GM12878 (cell line): ENCODE measurements at regions not wholly inside any gene's neighbourhood (a gene's known extent, or its start where the extent isn't known, plus 50 kb on each side); places are given as distances from the start of the nearest gene placed in this dataset.

Experiments
- ATAC-seq: fragments of 200-7000 bp; cut with Tn5 transposase; 3 replicates; pipeline ENCODE4 v1.9.1; 2020; ENCODE audit warnings: mild to moderate bottlenecking, moderate library complexity
- BruUV-seq: library from RNA; stranded (reverse); fragments of 400-500 nt; replicated peaks from 2 replicates; lab custom pipeline; 2021; lab: Mats Ljungman, UMichigan
- CTCF ChIA-PET: fragments of 300-600 bp; sonication (Branson Sonifier 250); formaldehyde crosslinking; extraction: SDS; loops from one replicate; lab custom pipeline; 2021; ENCODE audit warnings: inconsistent platforms; lab: Yijun Ruan, JAX
- POLR2A ChIA-PET: fragments of 350-600 bp; formaldehyde crosslinking; extraction: SDS; loops from one replicate; lab custom pipeline; 2021; ENCODE audit warnings: inconsistent platforms; lab: Charles Lee
- RAD21 ChIA-PET: fragments of 300-600 bp; sonication (Branson Sonifier 250); formaldehyde crosslinking; loops from one replicate; lab custom pipeline; 2023; ENCODE audit warnings: antibody characterized with exemption; ENCODE audit not compliant: unreplicated experiment; lab: Charles Lee
- SMC1A ChIA-PET: fragments of 300-600 bp; sonication (Branson Sonifier 250); formaldehyde crosslinking; loops from one replicate; lab custom pipeline; 2023; ENCODE audit not compliant: unreplicated experiment, uncharacterized antibody; lab: Charles Lee
- DNase-seq: peaks from one replicate; pipeline ENCODE4 v3.0.0-alpha.2; 2011; ENCODE audit warnings: low read depth, low spot score
- FAIRE-seq: peaks from 3 replicates; lab custom pipeline; 2011; peaks lifted over from hg19 to GRCh38; lab: Jason Lieb, UNC
- H2AFZ ChIP-seq: 2 replicates; pipeline ENCODE4 v1.6.0; 2011; ENCODE audit warnings: low read depth, low read length, control low read depth; ENCODE audit not compliant: control insufficient read depth
- H3K27ac ChIP-seq: 2 replicates; pipeline ENCODE4 v1.5.1; 2011; ENCODE audit warnings: control low read depth; ENCODE audit not compliant: control insufficient read depth, insufficient read depth
- H3K27me3 ChIP-seq, 2 experiments: replicated peaks in 1 of 2; 2 replicates each; pipeline versions ENCODE4 v1.6.0 to v1.6.1; 2011; ENCODE audit warnings: low read length in 1 of 2; ENCODE audit not compliant: control insufficient read depth in 2 of 2, insufficient read depth in 2 of 2
- H3K36me3 ChIP-seq, 2 experiments: 2 replicates each; pipeline ENCODE4 v1.5.1; 2011; ENCODE audit warnings: low read length in 1 of 2; ENCODE audit not compliant: control insufficient read depth in 2 of 2, insufficient read depth in 2 of 2
- H3K4me1 ChIP-seq: 2 replicates; pipeline ENCODE4 v1.6.1; 2011; ENCODE audit warnings: mild to moderate bottlenecking, low read length, moderate library complexity, mixed read lengths; ENCODE audit not compliant: control insufficient read depth, insufficient read depth
- H3K4me2 ChIP-seq: 2 replicates; pipeline ENCODE4 v1.6.0; 2011; ENCODE audit warnings: control low read depth; ENCODE audit not compliant: control insufficient read depth, insufficient read depth
- H3K4me3 ChIP-seq: fragments of 200-600 bp; sonication (generic); 2 replicates; pipeline ENCODE4 v1.5.1; 2016
- H3K79me2 ChIP-seq: 2 replicates; pipeline ENCODE4 v1.6.0; 2011; ENCODE audit warnings: low read length; ENCODE audit not compliant: control insufficient read depth, insufficient read depth
- H3K9ac ChIP-seq: 2 replicates; pipeline ENCODE4 v1.8.0; 2011; ENCODE audit warnings: low read length, control low read depth, mixed read lengths; ENCODE audit not compliant: control insufficient read depth, insufficient read depth
- H3K9me3 ChIP-seq: replicated peaks from 3 replicates; pipeline ENCODE4 v1.5.1; 2011; ENCODE audit warnings: mild to moderate bottlenecking, low read length; ENCODE audit not compliant: control insufficient read depth, insufficient read depth
- H4K20me1 ChIP-seq: 2 replicates; pipeline ENCODE4 v1.6.0; 2011; ENCODE audit not compliant: control insufficient read depth, insufficient read depth
- BHLHE40 ChIP-seq, 2 experiments: fragments of 450-650 bp in 1 of 2; IDR thresholded peaks; 2 replicates each; pipeline ENCODE4 v1.6.1; 2011 to 2017; ENCODE audit warnings: low read depth in 2 of 2, borderline replicate concordance in 1 of 2, improper control_type of control experiment in 1 of 2, low read length in 1 of 2, mild to moderate bottlenecking in 1 of 2
- CREM ChIP-seq: IDR thresholded peaks from 2 replicates; pipeline ENCODE4 v1.6.1; 2014; ENCODE audit warnings: antibody characterized with exemption, low read depth
- IKZF2 ChIP-seq, 2 experiments: fragments of 450-650 bp; IDR thresholded peaks; 2 replicates each; pipeline ENCODE4 v1.6.1; 2017; ENCODE audit warnings: mild to moderate bottlenecking in 2 of 2, moderate library complexity in 2 of 2
- KAT2A ChIP-seq: conservative IDR thresholded peaks from 2 replicates; pipeline ENCODE4 v1.6.1; 2011; ENCODE audit warnings: low read depth, low read length; ENCODE audit not compliant: control insufficient read depth
- MTA2 ChIP-seq: fragments of 450-650 bp; IDR thresholded peaks from 2 replicates; pipeline ENCODE4 v1.6.1; 2016; ENCODE audit warnings: low read depth, mild to moderate bottlenecking, moderate library complexity
- MXI1 ChIP-seq: fragments of 150-350 bp; IDR thresholded peaks from 2 replicates; pipeline ENCODE4 v1.6.1; 2011; ENCODE audit warnings: low read depth, mild to moderate bottlenecking, inconsistent platforms, low read length, improper control_type of control experiment
- MYB ChIP-seq: fragments of 150-350 bp; IDR thresholded peaks from 2 replicates; pipeline ENCODE4 v1.6.1; 2014; ENCODE audit warnings: mild to moderate bottlenecking, low read depth, low read length, borderline replicate concordance
- NR2C1 ChIP-seq: fragments of 450-650 bp; IDR thresholded peaks from 2 replicates; pipeline ENCODE4 v1.6.1; 2017; ENCODE audit warnings: antibody characterized with exemption, mild to moderate bottlenecking, moderate library complexity
- NR2C2 ChIP-seq: IDR thresholded peaks from 2 replicates; pipeline ENCODE4 v1.6.1; 2011; ENCODE audit warnings: borderline replicate concordance, low read depth; ENCODE audit not compliant: control insufficient read depth, insufficient read length
- PKNOX1 ChIP-seq: fragments of 450-650 bp; IDR thresholded peaks from 2 replicates; pipeline ENCODE4 v1.6.1; 2016; ENCODE audit warnings: mild to moderate bottlenecking
- POU2F2 ChIP-seq: IDR thresholded peaks from 3 replicates; pipeline ENCODE4 v1.6.1; 2011; ENCODE audit warnings: low read depth, mild to moderate bottlenecking, low read length, borderline replicate concordance
- SMAD5 ChIP-seq: IDR thresholded peaks from 2 replicates; pipeline ENCODE4 v1.6.1; 2016; ENCODE audit warnings: antibody characterized with exemption, low read depth
- SMC3 ChIP-seq: IDR thresholded peaks from 2 replicates; pipeline ENCODE4 v1.6.1; 2011; ENCODE audit warnings: low read length, improper control_type of control experiment, borderline replicate concordance
- SP1 ChIP-seq: IDR thresholded peaks from one replicate; pipeline ENCODE4 v1.6.1; 2011; ENCODE audit warnings: low read depth, low read length
- SREBF1 ChIP-seq: IDR thresholded peaks from 2 replicates; pipeline ENCODE4 v1.6.1; 2012; ENCODE audit warnings: mild to moderate bottlenecking, low read length
- TBL1XR1 ChIP-seq: IDR thresholded peaks from 2 replicates; pipeline ENCODE4 v1.6.1; 2012; ENCODE audit warnings: low read depth, low read length, improper control_type of control experiment
- YBX1 ChIP-seq: fragments of 450-650 bp; IDR thresholded peaks from 2 replicates; pipeline ENCODE4 v1.6.1; 2016; ENCODE audit warnings: antibody characterized with exemption
- WGBS: methylation state at CpG from one replicate; pipeline ENCODE4 v1.1.6; 2016; ENCODE audit warnings: low lambda C conversion rate; ENCODE audit not compliant: insufficient replicate concordance, insufficient coverage; ENCODE audit errors: missing lambda C conversion rate; 5-methylcytosine and 5-hydroxymethylcytosine counted together
- in situ Hi-C: fragments of 300-500 bp; cut with MboI; formaldehyde crosslinking; loops from 9 replicates; pipeline ENCODE4 v1.14.3; 2018; ENCODE audit warnings: mixed read lengths
- intact Hi-C: fragments of 100-400 bp; cut with micrococcal nuclease; formaldehyde crosslinking; loops from one replicate; pipeline ENCODE4 v1.14.2; 2022; ENCODE audit not compliant: unreplicated experiment
- TF ChIP-seq, protein P1 (sequence below): fragments of 450-650 bp; IDR thresholded peaks from 2 replicates; pipeline ENCODE4 v1.6.1; 2018; ENCODE audit warnings: borderline replicate concordance, mild to moderate bottlenecking; ENCODE audit not compliant: partially characterized antibody
- TF ChIP-seq, protein P2 (sequence below): IDR thresholded peaks from 2 replicates; pipeline ENCODE4 v1.6.1; 2012; ENCODE audit warnings: mild to moderate bottlenecking, low read depth, low read length

DNA sequence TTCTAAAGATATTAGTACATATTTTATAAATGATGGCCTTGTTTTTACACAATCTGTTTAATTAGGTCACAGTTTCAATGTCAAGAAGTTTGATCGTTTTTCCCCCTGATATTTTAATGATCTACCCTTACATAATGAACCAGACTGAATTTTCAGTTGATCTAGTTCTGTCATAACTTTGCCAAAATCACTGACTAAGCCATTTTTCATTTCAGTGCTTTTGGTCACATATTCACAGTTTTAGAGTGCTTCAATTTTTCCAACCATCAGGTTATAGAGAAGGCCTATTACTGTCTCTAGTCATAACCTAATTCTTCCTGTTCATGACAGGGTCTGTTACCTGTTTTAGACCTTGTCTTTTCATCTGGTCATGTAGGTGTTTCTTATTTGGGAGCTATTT, 577.9 kb upstream of the PTPRD start (continued):
- TF ChIP-seq PKNOX1 (no peak), KAT2A (no peak), NR2C2 (no peak), SMC3 (no peak), IKZF2 (IDR thresholded peaks at IDR 0.05) (no peak), BHLHE40 (IDR thresholded peaks at IDR 0.05; ENCODE audit: borderline replicate concordance in 1 of 2, low read depth in 2 of 2, low read length in 1 of 2) (no peak), YBX1 (no peak), CREM (no peak)
- TF ChIP-seq, all 136 proteins: peak for 0

DNA sequence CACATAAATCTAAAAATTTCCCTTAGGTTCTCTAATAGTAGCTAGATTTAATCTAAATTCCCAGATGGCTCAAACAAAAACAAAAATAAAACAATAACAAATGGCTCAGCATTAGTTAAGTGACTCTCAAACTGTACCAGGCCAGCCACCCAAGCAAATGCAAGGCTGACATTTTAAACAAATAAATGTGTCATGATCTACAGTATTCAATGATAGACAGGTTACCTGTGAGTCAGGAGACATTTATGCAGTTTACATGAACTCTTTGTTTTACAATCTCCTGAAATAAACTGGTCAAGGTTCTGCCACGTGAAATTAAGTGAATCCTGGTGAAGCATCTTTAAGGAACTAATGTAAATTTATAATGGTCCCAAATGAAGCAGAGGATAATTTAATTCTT, 580.2 kb upstream of the PTPRD start:
- Histone ChIP-seq H2AFZ (no peak overlapping the region), H3K4me1 (no peaks in the 10 kb centered on the region), H3K27ac (no peak overlapping the region), H3K79me2 (no peaks in the 10 kb centered on the region), H3K4me2 (no peak overlapping the region), H3K27me3 (no peaks in the 10 kb centered on the region), H3K9me3 (no peaks in the 10 kb centered on the region), H3K9ac (no peak overlapping the region), H3K36me3 (no peaks in the 10 kb centered on the region), H4K20me1 (no peaks in the 10 kb centered on the region), H3K4me3 (no peak overlapping the region)
- RAD21 ChIA-PET: no interaction called here
- intact Hi-C loops: no loop called here
- CTCF ChIA-PET: no interaction called here
- in situ Hi-C loops: no loop called here
- FAIRE-seq: no peak
- no peak for ATAC-seq
- 0% methylated on average over 1 of the region's 1 CpG for WGBS
- BruUV-seq: no TSS peak
- DNase-seq: no peak
- POLR2A ChIA-PET: no interaction called here
- SMC1A ChIA-PET: no interaction called here
- no peak for TF ChIP-seq POU2F2
- TF ChIP-seq, protein P1, sequence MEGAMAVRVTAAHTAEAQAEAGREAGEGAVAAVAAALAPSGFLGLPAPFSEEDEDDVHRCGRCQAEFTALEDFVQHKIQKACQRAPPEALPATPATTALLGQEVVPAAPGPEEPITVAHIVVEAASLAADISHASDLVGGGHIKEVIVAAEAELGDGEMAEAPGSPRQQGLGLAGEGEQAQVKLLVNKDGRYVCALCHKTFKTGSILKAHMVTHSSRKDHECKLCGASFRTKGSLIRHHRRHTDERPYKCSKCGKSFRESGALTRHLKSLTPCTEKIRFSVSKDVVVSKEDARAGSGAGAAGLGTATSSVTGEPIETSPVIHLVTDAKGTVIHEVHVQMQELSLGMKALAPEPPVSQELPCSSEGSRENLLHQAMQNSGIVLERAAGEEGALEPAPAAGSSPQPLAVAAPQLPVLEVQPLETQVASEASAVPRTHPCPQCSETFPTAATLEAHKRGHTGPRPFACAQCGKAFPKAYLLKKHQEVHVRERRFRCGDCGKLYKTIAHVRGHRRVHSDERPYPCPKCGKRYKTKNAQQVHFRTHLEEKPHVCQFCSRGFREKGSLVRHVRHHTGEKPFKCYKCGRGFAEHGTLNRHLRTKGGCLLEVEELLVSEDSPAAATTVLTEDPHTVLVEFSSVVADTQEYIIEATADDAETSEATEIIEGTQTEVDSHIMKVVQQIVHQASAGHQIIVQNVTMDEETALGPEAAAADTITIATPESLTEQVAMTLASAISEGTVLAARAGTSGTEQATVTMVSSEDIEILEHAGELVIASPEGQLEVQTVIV: no peak
- TF ChIP-seq SREBF1: no peak
- no peak for TF ChIP-seq MTA2
- no peak for TF ChIP-seq NR2C1
- TF ChIP-seq SP1: no peak
- TF ChIP-seq, protein P2, sequence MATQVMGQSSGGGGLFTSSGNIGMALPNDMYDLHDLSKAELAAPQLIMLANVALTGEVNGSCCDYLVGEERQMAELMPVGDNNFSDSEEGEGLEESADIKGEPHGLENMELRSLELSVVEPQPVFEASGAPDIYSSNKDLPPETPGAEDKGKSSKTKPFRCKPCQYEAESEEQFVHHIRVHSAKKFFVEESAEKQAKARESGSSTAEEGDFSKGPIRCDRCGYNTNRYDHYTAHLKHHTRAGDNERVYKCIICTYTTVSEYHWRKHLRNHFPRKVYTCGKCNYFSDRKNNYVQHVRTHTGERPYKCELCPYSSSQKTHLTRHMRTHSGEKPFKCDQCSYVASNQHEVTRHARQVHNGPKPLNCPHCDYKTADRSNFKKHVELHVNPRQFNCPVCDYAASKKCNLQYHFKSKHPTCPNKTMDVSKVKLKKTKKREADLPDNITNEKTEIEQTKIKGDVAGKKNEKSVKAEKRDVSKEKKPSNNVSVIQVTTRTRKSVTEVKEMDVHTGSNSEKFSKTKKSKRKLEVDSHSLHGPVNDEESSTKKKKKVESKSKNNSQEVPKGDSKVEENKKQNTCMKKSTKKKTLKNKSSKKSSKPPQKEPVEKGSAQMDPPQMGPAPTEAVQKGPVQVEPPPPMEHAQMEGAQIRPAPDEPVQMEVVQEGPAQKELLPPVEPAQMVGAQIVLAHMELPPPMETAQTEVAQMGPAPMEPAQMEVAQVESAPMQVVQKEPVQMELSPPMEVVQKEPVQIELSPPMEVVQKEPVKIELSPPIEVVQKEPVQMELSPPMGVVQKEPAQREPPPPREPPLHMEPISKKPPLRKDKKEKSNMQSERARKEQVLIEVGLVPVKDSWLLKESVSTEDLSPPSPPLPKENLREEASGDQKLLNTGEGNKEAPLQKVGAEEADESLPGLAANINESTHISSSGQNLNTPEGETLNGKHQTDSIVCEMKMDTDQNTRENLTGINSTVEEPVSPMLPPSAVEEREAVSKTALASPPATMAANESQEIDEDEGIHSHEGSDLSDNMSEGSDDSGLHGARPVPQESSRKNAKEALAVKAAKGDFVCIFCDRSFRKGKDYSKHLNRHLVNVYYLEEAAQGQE: no peak
- TF ChIP-seq MXI1: no peak
- no peak for TF ChIP-seq SMAD5
- no peak for TF ChIP-seq SMC3
- TF ChIP-seq MYB: no peak
- no peak for TF ChIP-seq TBL1XR1
